Adrenal gland (tissue), 5 donors: ENCODE measurements at regions not wholly inside any gene's neighbourhood (a gene's known extent, or its start where the extent isn't known, plus 50 kb on each side); places are given as distances from the start of the nearest gene placed in this dataset.

Experiments
- POLR2A ChIP-seq, 2 donors: fragments of 450-650 bp; IDR thresholded peaks; one replicate each; pipeline ENCODE4 v1.6.1; 2017; ENCODE audit warnings: antibody characterized with exemption in 2 of 2, mild to moderate bottlenecking in 2 of 2, moderate library complexity in 1 of 2
- TF ChIP-seq, protein P1 (sequence below), 6 experiments: fragments of 450-650 bp in 4 of 6; fragments of 200-600 bp in 2 of 6; sonication (generic) in 1 of 6; IDR thresholded peaks; 1 replicate in 5 of 6; 2 replicates in 1 of 6; pipeline versions ENCODE4 v1.5.1 to v1.8.0; 2016 to 2021; ENCODE audit warnings: antibody characterized with exemption in 6 of 6, mild to moderate bottlenecking in 2 of 6, moderate library complexity in 1 of 6
- donor health status: DM: no; HTN: no; CAD: no.

DNA sequence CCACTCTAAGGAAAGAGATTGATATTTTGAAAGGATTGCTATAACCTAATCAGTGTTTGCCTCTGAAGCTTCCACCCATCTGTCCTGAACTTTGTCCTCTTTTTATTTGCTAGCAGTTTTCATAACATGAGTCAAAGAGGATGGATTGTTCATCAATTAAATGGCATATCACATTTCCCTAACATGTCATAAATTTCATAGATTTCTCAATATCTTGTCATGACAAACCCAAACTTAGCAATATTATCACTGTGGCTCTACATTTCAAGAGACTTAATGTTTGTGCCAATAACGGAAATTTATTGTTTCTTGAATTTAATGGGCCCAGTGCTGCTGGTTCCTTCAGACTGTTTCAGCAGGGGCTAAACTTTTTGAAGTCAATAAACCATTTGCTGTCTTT is 330.3 kb downstream of the CAAP1 start:
- TF ChIP-seq, protein P1, sequence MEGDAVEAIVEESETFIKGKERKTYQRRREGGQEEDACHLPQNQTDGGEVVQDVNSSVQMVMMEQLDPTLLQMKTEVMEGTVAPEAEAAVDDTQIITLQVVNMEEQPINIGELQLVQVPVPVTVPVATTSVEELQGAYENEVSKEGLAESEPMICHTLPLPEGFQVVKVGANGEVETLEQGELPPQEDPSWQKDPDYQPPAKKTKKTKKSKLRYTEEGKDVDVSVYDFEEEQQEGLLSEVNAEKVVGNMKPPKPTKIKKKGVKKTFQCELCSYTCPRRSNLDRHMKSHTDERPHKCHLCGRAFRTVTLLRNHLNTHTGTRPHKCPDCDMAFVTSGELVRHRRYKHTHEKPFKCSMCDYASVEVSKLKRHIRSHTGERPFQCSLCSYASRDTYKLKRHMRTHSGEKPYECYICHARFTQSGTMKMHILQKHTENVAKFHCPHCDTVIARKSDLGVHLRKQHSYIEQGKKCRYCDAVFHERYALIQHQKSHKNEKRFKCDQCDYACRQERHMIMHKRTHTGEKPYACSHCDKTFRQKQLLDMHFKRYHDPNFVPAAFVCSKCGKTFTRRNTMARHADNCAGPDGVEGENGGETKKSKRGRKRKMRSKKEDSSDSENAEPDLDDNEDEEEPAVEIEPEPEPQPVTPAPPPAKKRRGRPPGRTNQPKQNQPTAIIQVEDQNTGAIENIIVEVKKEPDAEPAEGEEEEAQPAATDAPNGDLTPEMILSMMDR (IDR thresholded peaks at IDR 0.05): no peak
- no peak for TF ChIP-seq POLR2A (IDR thresholded peaks at IDR 0.05)
